SIG-M5 treated with dmso at 0.1 percent for 504 hours (cell line): ENCODE measurements at regions not wholly inside any gene's neighbourhood (a gene's known extent, or its start where the extent isn't known, plus 50 kb on each side); places are given as distances from the start of the nearest gene placed in this dataset.

Experiments
- DNase-seq: peaks from one replicate; lab custom pipeline; 2025; ENCODE audit not compliant: unreplicated experiment; lab: John Stamatoyannopoulos, UW

GRCh38 chr16:48105976-48106375 is 49.8 kb downstream of the ABCC12 start:
- no peak for DNase-seq

- DNase-seq: no peak
Measured at GRCh38 chr16:48105456-48105855, 50.3 kb downstream of the ABCC12 start.

- DNase-seq: no peak
Measured at GRCh38 chr16:48103591-48103990, 52.2 kb downstream of the ABCC12 start.

GRCh38 chr16:48102083-48103008 is 53.4 kb downstream of the ABCC12 start:
- no peak for DNase-seq

GRCh38 chr16:48101069-48101674 is 54.6 kb downstream of the ABCC12 start:
- no peak for DNase-seq

- no peak for DNase-seq
Measured at GRCh38 chr16:48099455-48099854, 56.3 kb downstream of the ABCC12 start.

GRCh38 chr16:48098472-48098871 is 57.3 kb downstream of the ABCC12 start:
- no peak for DNase-seq

- no peak for DNase-seq
Measured at GRCh38 chr16:48091117-48091516, 64.7 kb downstream of the ABCC12 start.

GRCh38 chr16:48089053-48089792 is 66.6 kb downstream of the ABCC12 start:
- no peak for DNase-seq

- DNase-seq: no peak
Measured at GRCh38 chr16:48087639-48088038, 68.2 kb downstream of the ABCC12 start.

- no peak for DNase-seq
Measured at GRCh38 chr16:48086422-48086821, 69.4 kb downstream of the ABCC12 start.

GRCh38 chr16:48085729-48086128 is 70.1 kb downstream of the ABCC12 start:
- no peak for DNase-seq

- DNase-seq: no peak
Measured at GRCh38 chr16:48084826-48085225, 71.0 kb downstream of the ABCC12 start.

- DNase-seq: no peak
Measured at GRCh38 chr16:48082516-48082915, 73.3 kb downstream of the ABCC12 start.

GRCh38 chr16:48081656-48082055 is 74.1 kb downstream of the ABCC12 start:
- no peak for DNase-seq

- DNase-seq: no peak
Measured at GRCh38 chr16:48076455-48077012, 79.3 kb downstream of the ABCC12 start.

GRCh38 chr16:48075398-48075797 is 80.4 kb downstream of the ABCC12 start:
- DNase-seq: no peak

- DNase-seq: no peak
Measured at GRCh38 chr16:48067388-48067787, 88.4 kb downstream of the ABCC12 start.

GRCh38 chr16:48064971-48065370 is 90.8 kb downstream of the ABCC12 start:
- DNase-seq: no peak

- no peak for DNase-seq
Measured at GRCh38 chr16:48062681-48063080, 93.1 kb downstream of the ABCC12 start.

- DNase-seq: no peak
Measured at GRCh38 chr16:48059936-48060335, 95.9 kb downstream of the ABCC12 start.
